ENCODE measurements at regions not wholly inside any gene's neighbourhood (a gene's known extent, or its start where the extent isn't known, plus 50 kb on each side); places are given as distances from the start of the nearest gene placed in this dataset.

DNA sequence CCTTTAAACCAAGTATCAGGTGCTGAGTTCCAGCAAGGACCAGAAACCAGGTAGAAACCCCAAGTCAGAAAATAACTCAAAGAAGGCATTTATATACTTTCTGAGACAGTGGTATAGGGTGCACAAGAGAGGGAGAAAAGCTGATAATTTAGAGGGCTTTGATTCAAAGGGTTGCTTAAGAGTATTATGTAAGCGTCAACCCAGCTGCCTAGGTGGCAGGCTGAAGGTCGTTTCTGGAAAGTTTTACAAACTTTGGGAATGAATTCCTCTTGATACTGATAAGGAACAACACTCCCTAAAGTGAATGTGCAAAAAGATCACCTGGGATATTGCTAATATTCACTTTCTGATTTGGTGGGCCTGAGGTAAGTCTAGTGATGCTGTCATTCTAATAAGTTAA lies 800.7 kb downstream of the MAFB start:
- TF ChIP-seq, protein P1, sequence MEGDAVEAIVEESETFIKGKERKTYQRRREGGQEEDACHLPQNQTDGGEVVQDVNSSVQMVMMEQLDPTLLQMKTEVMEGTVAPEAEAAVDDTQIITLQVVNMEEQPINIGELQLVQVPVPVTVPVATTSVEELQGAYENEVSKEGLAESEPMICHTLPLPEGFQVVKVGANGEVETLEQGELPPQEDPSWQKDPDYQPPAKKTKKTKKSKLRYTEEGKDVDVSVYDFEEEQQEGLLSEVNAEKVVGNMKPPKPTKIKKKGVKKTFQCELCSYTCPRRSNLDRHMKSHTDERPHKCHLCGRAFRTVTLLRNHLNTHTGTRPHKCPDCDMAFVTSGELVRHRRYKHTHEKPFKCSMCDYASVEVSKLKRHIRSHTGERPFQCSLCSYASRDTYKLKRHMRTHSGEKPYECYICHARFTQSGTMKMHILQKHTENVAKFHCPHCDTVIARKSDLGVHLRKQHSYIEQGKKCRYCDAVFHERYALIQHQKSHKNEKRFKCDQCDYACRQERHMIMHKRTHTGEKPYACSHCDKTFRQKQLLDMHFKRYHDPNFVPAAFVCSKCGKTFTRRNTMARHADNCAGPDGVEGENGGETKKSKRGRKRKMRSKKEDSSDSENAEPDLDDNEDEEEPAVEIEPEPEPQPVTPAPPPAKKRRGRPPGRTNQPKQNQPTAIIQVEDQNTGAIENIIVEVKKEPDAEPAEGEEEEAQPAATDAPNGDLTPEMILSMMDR (conservative IDR thresholded peaks at IDR 0.05 in 1 of 2, IDR thresholded peaks at IDR 0.05 in 1 of 2; ENCODE audit: extremely low read depth in 1 of 2, insufficient read depth in 1 of 2, low read depth in 1 of 2, low read length in 2 of 2): no peak
- TF ChIP-seq EZH2 (IDR thresholded peaks at IDR 0.05; ENCODE audit: borderline replicate concordance, low read length): no peak
